H9 (cell line): ENCODE measurements at regions not wholly inside any gene's neighbourhood (a gene's known extent, or its start where the extent isn't known, plus 50 kb on each side); places are given as distances from the start of the nearest gene placed in this dataset.

Experiments
- DNase-seq: peaks from one replicate; pipeline ENCODE4 v3.0.0-alpha.2; 2017
- H2AFZ ChIP-seq: one replicate; pipeline ENCODE4 v1.6.1; 2013; ENCODE audit warnings: mild to moderate bottlenecking, low read length, control low read depth, moderate library complexity
- H2AK5ac ChIP-seq: 2 replicates; pipeline ENCODE4 v1.6.1; 2013; ENCODE audit warnings: low read length, control low read depth, mixed read lengths; ENCODE audit not compliant: insufficient read length
- H2BK120ac ChIP-seq: one replicate; pipeline ENCODE4 v1.6.1; 2013; ENCODE audit warnings: low read depth, mild to moderate bottlenecking, low read length, control low read depth, inconsistent platforms; ENCODE audit not compliant: poor library complexity, severe bottlenecking
- H2BK12ac ChIP-seq: 2 replicates; pipeline ENCODE4 v1.6.1; 2013; ENCODE audit warnings: low read length, control low read depth, mixed read lengths, low read depth; ENCODE audit not compliant: insufficient read length
- H2BK15ac ChIP-seq: 2 replicates; pipeline ENCODE4 v1.6.1; 2013; ENCODE audit warnings: low read depth, low read length, control low read depth
- H2BK20ac ChIP-seq: one replicate; pipeline ENCODE4 v1.6.1; 2013; ENCODE audit warnings: low read depth, mild to moderate bottlenecking, low read length, control low read depth, inconsistent platforms; ENCODE audit not compliant: poor library complexity, severe bottlenecking
- H2BK5ac ChIP-seq: 2 replicates; pipeline ENCODE4 v1.6.1; 2013; ENCODE audit warnings: low read length, control low read depth, mixed read lengths; ENCODE audit not compliant: insufficient read length
- H3K14ac ChIP-seq: 2 replicates; pipeline ENCODE4 v1.6.1; 2013; ENCODE audit warnings: low read length, control low read depth; ENCODE audit not compliant: insufficient read depth
- H3K18ac ChIP-seq: 2 replicates; pipeline ENCODE4 v1.6.1; 2013; ENCODE audit warnings: low read depth, mild to moderate bottlenecking, mixed read lengths, low read length, control low read depth; ENCODE audit not compliant: insufficient read length
- H3K23ac ChIP-seq: 2 replicates; pipeline ENCODE4 v1.6.1; 2013; ENCODE audit warnings: low read length, control low read depth, mixed read lengths, low read depth; ENCODE audit not compliant: insufficient read length
- H3K23me2 ChIP-seq: 2 replicates; pipeline ENCODE4 v1.6.1; 2013; ENCODE audit warnings: low read depth, mild to moderate bottlenecking, mixed read lengths, low read length, control low read depth; ENCODE audit not compliant: insufficient read length, poor library complexity, severe bottlenecking
- H3K27ac ChIP-seq: 2 replicates; pipeline ENCODE4 v1.5.1; 2013; ENCODE audit warnings: low read length, control low read depth, mixed read lengths, low read depth; ENCODE audit not compliant: insufficient read length
- H3K27me3 ChIP-seq: 2 replicates; pipeline ENCODE4 v1.6.1; 2013; ENCODE audit warnings: low read length, control low read depth, inconsistent platforms; ENCODE audit not compliant: insufficient read depth
- H3K4ac ChIP-seq: 2 replicates; pipeline ENCODE4 v1.6.1; 2013; ENCODE audit warnings: low read depth, mild to moderate bottlenecking, control low read depth, inconsistent platforms, low read length, moderate library complexity
- H3K4me1 ChIP-seq: 2 replicates; pipeline ENCODE4 v1.6.1; 2013; ENCODE audit warnings: low read length, control low read depth, inconsistent platforms; ENCODE audit not compliant: insufficient read depth
- H3K4me2 ChIP-seq: 2 replicates; pipeline ENCODE4 v1.6.1; 2013; ENCODE audit warnings: low read length, control low read depth, mixed read lengths; ENCODE audit not compliant: insufficient read length, insufficient read depth
- H3K56ac ChIP-seq: 2 replicates; pipeline ENCODE4 v1.6.1; 2013; ENCODE audit warnings: low read depth, mild to moderate bottlenecking, mixed read lengths, low read length, control low read depth; ENCODE audit not compliant: insufficient read length
- H3K79me1 ChIP-seq: 2 replicates; pipeline ENCODE4 v1.6.1; 2013; ENCODE audit warnings: low read depth, mild to moderate bottlenecking, moderate library complexity, low read length, control low read depth, inconsistent platforms; ENCODE audit not compliant: insufficient read depth, poor library complexity, severe bottlenecking
- H3K79me2 ChIP-seq: 2 replicates; pipeline ENCODE4 v1.6.1; 2013; ENCODE audit warnings: low read length, control low read depth, inconsistent platforms; ENCODE audit not compliant: insufficient read depth
- H3K9ac ChIP-seq: 2 replicates; pipeline ENCODE4 v1.6.1; 2013; ENCODE audit warnings: low read length, control low read depth, mixed read lengths; ENCODE audit not compliant: insufficient read length; ENCODE audit errors: extremely low read depth
- H3K9me3 ChIP-seq: one replicate; pipeline ENCODE4 v1.6.1; 2013; ENCODE audit warnings: low read depth, low read length, inconsistent platforms; ENCODE audit not compliant: control insufficient read depth
- H3T11ph ChIP-seq: one replicate; pipeline ENCODE4 v1.6.1; 2013; ENCODE audit warnings: mild to moderate bottlenecking, low read length, control low read depth, inconsistent platforms
- H4K20me1 ChIP-seq: one replicate; pipeline ENCODE4 v1.6.1; 2013; ENCODE audit not compliant: control insufficient read depth, insufficient read length, insufficient read depth
- H4K5ac ChIP-seq: 2 replicates; pipeline ENCODE4 v1.6.1; 2013; ENCODE audit warnings: low read depth, mild to moderate bottlenecking, mixed read lengths, low read length, control low read depth; ENCODE audit not compliant: insufficient read length
- H4K8ac ChIP-seq: replicated peaks from 2 replicates; pipeline ENCODE4 v1.6.1; 2013; ENCODE audit warnings: low read length, control low read depth, mixed read lengths, low read depth; ENCODE audit not compliant: insufficient read length
- H4K91ac ChIP-seq: 2 replicates; pipeline ENCODE4 v1.6.1; 2013; ENCODE audit warnings: low read depth, mild to moderate bottlenecking, moderate library complexity, mixed read lengths, low read length, control low read depth; ENCODE audit not compliant: insufficient read length
- H3K27ac Mint-ChIP-seq, 3 experiments: 2 replicates in 2 of 3; 3 replicates in 1 of 3; pipeline ENCODE4 v1.8.0; 2020 to 2021; ENCODE audit warnings: mixed read lengths in 3 of 3, mild to moderate bottlenecking in 1 of 3, moderate library complexity in 1 of 3
- H3K27me3 Mint-ChIP-seq: 2 replicates; pipeline ENCODE4 v1.8.0; 2021; ENCODE audit warnings: low read depth, mild to moderate bottlenecking, moderate library complexity, mixed read lengths
- H3K36me3 Mint-ChIP-seq, 3 experiments: 2 replicates in 2 of 3; 3 replicates in 1 of 3; pipeline ENCODE4 v1.8.0; 2020 to 2021; ENCODE audit warnings: low read depth in 3 of 3, mixed read lengths in 3 of 3; ENCODE audit not compliant: insufficient read depth in 1 of 3
- H3K4me1 Mint-ChIP-seq, 2 experiments: 2 replicates each; pipeline ENCODE4 v1.8.0; 2020; ENCODE audit warnings: mixed read lengths in 2 of 2
- H3K4me3 Mint-ChIP-seq, 2 experiments: 2 replicates in 1 of 2; 3 replicates in 1 of 2; pipeline ENCODE4 v1.8.0; 2020 to 2021; ENCODE audit warnings: mild to moderate bottlenecking in 2 of 2, mixed read lengths in 2 of 2, moderate library complexity in 1 of 2
- H3K9me3 Mint-ChIP-seq, 2 experiments: 2 replicates in 1 of 2; 3 replicates in 1 of 2; pipeline ENCODE4 v1.8.0; 2020; ENCODE audit warnings: mild to moderate bottlenecking in 2 of 2, mixed read lengths in 2 of 2, moderate library complexity in 1 of 2
- WGBS: extraction: QIAGEN DNeasy Blood & Tissue Kit; methylation state at CpG from one replicate; pipeline ENCODE4 v1.1.7; 2013; ENCODE audit warnings: missing lambda C conversion rate, low lambda C conversion rate, mixed read lengths; ENCODE audit not compliant: insufficient read length; ENCODE audit errors: extremely low coverage; 5-methylcytosine and 5-hydroxymethylcytosine counted together
- TF ChIP-seq, protein P1 (sequence below): fragments of 200-600 bp; sonication (generic); conservative IDR thresholded peaks from 3 replicates; pipeline ENCODE4 v1.8.0; 2021; ENCODE audit warnings: antibody characterized with exemption, mild to moderate bottlenecking

DNA sequence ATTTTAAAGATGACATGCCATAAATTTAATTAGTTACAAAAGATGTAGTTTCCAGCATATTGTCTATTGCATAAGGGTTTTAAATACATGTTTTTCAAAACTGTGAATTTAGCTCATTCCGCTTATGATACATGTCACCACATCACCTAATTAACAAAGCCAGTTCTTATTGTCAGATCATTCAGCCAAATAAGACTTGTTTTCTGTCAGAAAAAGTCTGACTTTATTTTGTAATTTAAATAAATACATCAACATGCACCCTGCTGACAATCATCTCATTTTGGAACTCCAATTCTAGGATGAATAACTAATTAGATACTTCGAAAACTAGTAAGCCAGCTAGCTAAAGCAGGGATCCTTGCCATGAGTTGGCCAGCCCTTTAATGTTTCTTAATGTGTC, 110.9 kb upstream of the APP start:
- H3K27me3 Mint-ChIP-seq: no peaks in the 10 kb centered on the region
- no peak overlapping the region for H3K4me3 Mint-ChIP-seq
- no peaks in the 10 kb centered on the region for H3K36me3 Mint-ChIP-seq
- H3K4ac ChIP-seq: no peak overlapping the region
- H2BK20ac ChIP-seq: no peak overlapping the region
- no peak overlapping the region for H2BK12ac ChIP-seq
- H3K56ac ChIP-seq: no peak overlapping the region
- DNase-seq: no peak
- H3K9me3 Mint-ChIP-seq: no peaks in the 10 kb centered on the region; a peak in 1 of 5 replicates
- no peak overlapping the region for H3K14ac ChIP-seq
- no peak overlapping the region for H2BK15ac ChIP-seq
- no peaks in the 10 kb centered on the region for H4K20me1 ChIP-seq
- no peak overlapping the region for H2BK120ac ChIP-seq
- no peak overlapping the region for H3K4me2 ChIP-seq
- no peak overlapping the region for H2AFZ ChIP-seq
- no peaks in the 10 kb centered on the region for H3K9me3 ChIP-seq
- no peak overlapping the region for H3K18ac ChIP-seq
- no peak overlapping the region for H4K91ac ChIP-seq
- no CpG with 5 or more reads among the region's 2 CpGs for WGBS
- peaks cover 25 to 26% of the 10 kb centered on the region in 2 experiments for H3K4me1 Mint-ChIP-seq
- H2BK5ac ChIP-seq: no peak overlapping the region
- no peaks in the 10 kb centered on the region for H3K79me2 ChIP-seq
- no peak overlapping the region for H4K5ac ChIP-seq
- H4K8ac ChIP-seq: no peak overlapping the region
- H3T11ph ChIP-seq: no peak overlapping the region
- no peak overlapping the region for H3K27ac ChIP-seq
- H3K27me3 ChIP-seq: no peaks in the 10 kb centered on the region
- H3K4me1 ChIP-seq: peaks cover 5% of the 10 kb centered on the region; the same call in 1 of the 2 replicates
- no peaks in the 10 kb centered on the region for H3K23me2 ChIP-seq
- H3K9ac ChIP-seq: no peak overlapping the region
- TF ChIP-seq, protein P1, sequence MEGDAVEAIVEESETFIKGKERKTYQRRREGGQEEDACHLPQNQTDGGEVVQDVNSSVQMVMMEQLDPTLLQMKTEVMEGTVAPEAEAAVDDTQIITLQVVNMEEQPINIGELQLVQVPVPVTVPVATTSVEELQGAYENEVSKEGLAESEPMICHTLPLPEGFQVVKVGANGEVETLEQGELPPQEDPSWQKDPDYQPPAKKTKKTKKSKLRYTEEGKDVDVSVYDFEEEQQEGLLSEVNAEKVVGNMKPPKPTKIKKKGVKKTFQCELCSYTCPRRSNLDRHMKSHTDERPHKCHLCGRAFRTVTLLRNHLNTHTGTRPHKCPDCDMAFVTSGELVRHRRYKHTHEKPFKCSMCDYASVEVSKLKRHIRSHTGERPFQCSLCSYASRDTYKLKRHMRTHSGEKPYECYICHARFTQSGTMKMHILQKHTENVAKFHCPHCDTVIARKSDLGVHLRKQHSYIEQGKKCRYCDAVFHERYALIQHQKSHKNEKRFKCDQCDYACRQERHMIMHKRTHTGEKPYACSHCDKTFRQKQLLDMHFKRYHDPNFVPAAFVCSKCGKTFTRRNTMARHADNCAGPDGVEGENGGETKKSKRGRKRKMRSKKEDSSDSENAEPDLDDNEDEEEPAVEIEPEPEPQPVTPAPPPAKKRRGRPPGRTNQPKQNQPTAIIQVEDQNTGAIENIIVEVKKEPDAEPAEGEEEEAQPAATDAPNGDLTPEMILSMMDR: no peak
- no peak overlapping the region for H3K23ac ChIP-seq
- H3K79me1 ChIP-seq: no peaks in the 10 kb centered on the region
- H3K27ac Mint-ChIP-seq: no peak overlapping the region
- H2AK5ac ChIP-seq: no peak overlapping the region
